A549 (cell line): ENCODE measurements at regions not wholly inside any gene's neighbourhood (a gene's known extent, or its start where the extent isn't known, plus 50 kb on each side); places are given as distances from the start of the nearest gene placed in this dataset.

Experiments used
- ATAC-seq, 2 experiments: fragments of 200-7000 bp in 1 of 2; fragments of >200 bp in 1 of 2; cut with Nextera tagmentation in 1 of 2; cut with Tn5 transposase in 1 of 2; 3 replicates each; pipeline versions ENCODE4 v1.8.0 to v1.9.1; 2018 to 2020; ENCODE audit warnings: mild to moderate bottlenecking in 1 of 2, moderate library complexity in 1 of 2
- CTCF ChIA-PET: fragments of 300-600 bp; sonication (Branson Sonifier 250); formaldehyde crosslinking; extraction: SDS; loops from one replicate; lab custom pipeline; 2021; ENCODE audit warnings: antibody characterized with exemption, inconsistent platforms; lab: Yijun Ruan, JAX
- POLR2A ChIA-PET: fragments of 350-600 bp; formaldehyde crosslinking; extraction: SDS; loops from one replicate; lab custom pipeline; 2021; ENCODE audit warnings: antibody characterized with exemption, inconsistent platforms; lab: Yijun Ruan, JAX
- DNase-seq, 2 experiments: peaks; one replicate each; pipeline versions ENCODE4 v3.0.0 to v3.0.0-alpha.2; 2011 to 2016; ENCODE audit warnings: low read depth in 1 of 2, low spot score in 1 of 2
- FAIRE-seq: peaks from 2 replicates; lab custom pipeline; 2011; peaks lifted over from hg19 to GRCh38; lab: Jason Lieb, UNC
- H3K27ac ChIP-seq, 2 experiments: fragments of >200 bp; sonication (Bioruptor Twin); formaldehyde crosslinking; 3 replicates each; pipeline ENCODE4 v1.5.1; 2016 to 2017
- H3K4me1 ChIP-seq: fragments of >200 bp; sonication (Bioruptor Twin); formaldehyde crosslinking; 3 replicates; pipeline ENCODE4 v1.6.1; 2016
- H3K4me2 ChIP-seq: fragments of >200 bp; sonication (Bioruptor Twin); formaldehyde crosslinking; 3 replicates; pipeline ENCODE4 v1.6.1; 2016
- H3K4me3 ChIP-seq: fragments of >200 bp; sonication (Bioruptor Twin); formaldehyde crosslinking; 3 replicates; pipeline ENCODE4 v1.5.1; 2016
- H3K9me3 ChIP-seq: fragments of >200 bp; sonication (Bioruptor Twin); formaldehyde crosslinking; 3 replicates; pipeline ENCODE4 v1.6.1; 2016
- ATOH8 ChIP-seq: fragments of 250-450 bp; sonication (Bioruptor Pico); IDR thresholded peaks from 2 replicates; pipeline ENCODE4 v1.5.0; 2020; ENCODE audit warnings: low read depth, mild to moderate bottlenecking, moderate library complexity
- CBX8 ChIP-seq: fragments of 200-600 bp; sonication (generic); IDR thresholded peaks from 2 replicates; pipeline ENCODE4 v1.6.1; 2016
- CTCF ChIP-seq: fragments of >200 bp; sonication (Bioruptor Twin); formaldehyde crosslinking; IDR thresholded peaks from 3 replicates; pipeline ENCODE4 v1.5.1; 2016
- FOSB ChIP-seq: fragments of 250-450 bp; sonication (Bioruptor Pico); IDR thresholded peaks from 2 replicates; pipeline ENCODE4 v1.5.0; 2020; ENCODE audit warnings: mild to moderate bottlenecking, moderate library complexity
- FOSL2 ChIP-seq, 2 experiments: fragments of 450-650 bp in 1 of 2; fragments of >200 bp in 1 of 2; sonication (Bioruptor Twin) in 1 of 2; formaldehyde crosslinking; IDR thresholded peaks; 2 replicates each; pipeline versions ENCODE4 v1.5.0 to v1.6.1; 2016 to 2020; ENCODE audit warnings: mild to moderate bottlenecking in 1 of 2, moderate library complexity in 1 of 2
- GATA3 ChIP-seq: IDR thresholded peaks from 2 replicates; pipeline ENCODE4 v1.6.1; 2012; ENCODE audit warnings: borderline replicate concordance
- HMGXB4 ChIP-seq: fragments of 250-450 bp; sonication (Bioruptor Pico); IDR thresholded peaks from 2 replicates; pipeline ENCODE4 v1.5.0; 2021; ENCODE audit warnings: mild to moderate bottlenecking, moderate library complexity, borderline replicate concordance
- HOXB13 ChIP-seq: fragments of 250-450 bp; sonication (Bioruptor Pico); IDR thresholded peaks from 2 replicates; pipeline ENCODE4 v1.5.0; 2020; ENCODE audit warnings: low read depth, mild to moderate bottlenecking, moderate library complexity
- JUNB ChIP-seq: fragments of >200 bp; sonication (Bioruptor Twin); formaldehyde crosslinking; IDR thresholded peaks from 2 replicates; pipeline ENCODE4 v1.6.1; 2016
- MAFK ChIP-seq: fragments of 450-650 bp; IDR thresholded peaks from 2 replicates; pipeline ENCODE4 v1.6.1; 2014; ENCODE audit not compliant: partially characterized antibody
- MAX ChIP-seq: IDR thresholded peaks from 2 replicates; pipeline ENCODE4 v1.6.1; 2012
- NPAS2 ChIP-seq: fragments of 250-450 bp; sonication (Bioruptor Pico); IDR thresholded peaks from 2 replicates; pipeline ENCODE4 v1.8.0; 2022; ENCODE audit warnings: mild to moderate bottlenecking, moderate library complexity, borderline replicate concordance
- RCOR1 ChIP-seq: fragments of 150-350 bp; IDR thresholded peaks from 2 replicates; pipeline ENCODE4 v1.6.1; 2014; ENCODE audit warnings: antibody characterized with exemption, low read length, low read depth
- TP53 ChIP-seq: fragments of 250-450 bp; sonication (Bioruptor Pico); IDR thresholded peaks from 2 replicates; pipeline ENCODE4 v1.5.0; 2021; ENCODE audit warnings: mild to moderate bottlenecking, moderate library complexity
- ZNF302 ChIP-seq: fragments of 250-450 bp; sonication (Bioruptor Pico); IDR thresholded peaks from 2 replicates; pipeline ENCODE4 v1.9.0; 2021; ENCODE audit warnings: inconsistent platforms, mild to moderate bottlenecking, moderate library complexity
- WGBS: methylation state at CpG from one replicate; pipeline ENCODE4 v1.1.6; 2017; ENCODE audit errors: missing lambda C conversion rate; 5-methylcytosine and 5-hydroxymethylcytosine counted together

- no peak for TF ChIP-seq NPAS2
Measured at GRCh38 chr12:91778938-91779400, 366.7 kb downstream of the BTG1 start (continued).

GRCh38 chr12:91778091-91778832, 367.4 kb downstream of the BTG1 start:
- Histone ChIP-seq H3K4me2 (peak overlapping the region; percentile 68), H3K4me1 (peaks cover 26% of the 10 kb centered on the region), H3K4me3 (no peak overlapping the region), H3K27ac (peak overlapping the region; percentile 58 to 80), H3K9me3 (no peaks in the 10 kb centered on the region)
- ATAC-seq (peak; percentile 19 to 46; a peak in 2 of 6 replicates), DNase-seq (peak in 1 of 2 experiments; percentile 26), FAIRE-seq (no peak)
- WGBS, result 38% methylated on average over 3 of the region's 3 CpGs
- CTCF ChIA-PET, result interaction anchor here (0.9 kb wide), 1 partner anchor 358 kb away, joined by 3 read pairs; no protein-coding TSS in a partner anchor
- TF ChIP-seq TP53 (CRISPR knock-in tag) (no peak), HMGXB4 (no peak), ATOH8 (CRISPR knock-in tag) (no peak), CBX8 (no peak), ZNF302 (CRISPR knock-in tag) (no peak), FOSB (CRISPR knock-in tag) (no peak)
- POLR2A ChIA-PET, result interaction anchor here (1.2 to 2.1 kb wide), 4 partner anchors 33 to 396 kb away, joined by 3 to 27 read pairs (median 6); partner anchors contain the start of gene BTG1

GRCh38 chr12:91777268-91777992, 368.2 kb downstream of the BTG1 start:
- DNase-seq (peak; percentile 22 to 68), FAIRE-seq (peak; percentile 23), ATAC-seq (peak; percentile 60 to 64; a peak in 5 of 6 replicates)
- ChIA-PET POLR2A (interaction anchor here (1.2 kb wide), 1 partner anchor 368 kb away, joined by 4 read pairs; the partner anchor contains the start of gene BTG1), CTCF (no interaction called here)
- no peaks in the 10 kb centered on the region for H3K9me3 ChIP-seq
- peak overlapping the region; percentile 68 for H3K4me2 ChIP-seq
- H3K4me1 ChIP-seq, result peaks cover 26% of the 10 kb centered on the region
- TF ChIP-seq CTCF, result no peak
- no peak for TF ChIP-seq MAFK
- no peak for TF ChIP-seq RCOR1
- TF ChIP-seq FOSL2 (IDR thresholded peaks at IDR 0.05), result peak; percentile 22; the same call in 1 of the 2 replicates
- TF ChIP-seq FOSL2 (CRISPR knock-in tag; IDR thresholded peaks at IDR 0.05), result peak; percentile 75
- TF ChIP-seq MAX, result peak; percentile 23; the same call in 1 of the 2 replicates
- TF ChIP-seq GATA3, result peak; percentile 63; the same call in 1 of the 2 replicates
- TF ChIP-seq JUNB, result peak; percentile 56; the same call in 1 of the 2 replicates
- no peak for TF ChIP-seq HOXB13 (CRISPR knock-in tag)
- no peak overlapping the region for H3K4me3 ChIP-seq
- H3K27ac ChIP-seq, result peak overlapping the region; percentile 58 to 80; a peak in 5 of 6 replicates
- WGBS, result 45% methylated on average over 6 of the region's 6 CpGs
